ENCODE measurements at regions not wholly inside any gene's neighbourhood (a gene's known extent, or its start where the extent isn't known, plus 50 kb on each side); places are given as distances from the start of the nearest gene placed in this dataset.

GRCh38 chr7:27398851-27399250, 156.2 kb downstream of the EVX1 start:
- Histone ChIP-seq H3K27ac (no peak overlapping the region), H3K36me3 (ENCODE audit: low read depth, missing control alignments) (no peaks in the 10 kb centered on the region), H3K9me3 (no peaks in the 10 kb centered on the region), H3K4me1 (no peaks in the 10 kb centered on the region), H3K27me3 (no peaks in the 10 kb centered on the region), H3K4me3 (no peak overlapping the region)
- intact Hi-C loops (cut with DNase I; ENCODE audit: low total_unique reads) = no loop called here
- WGBS, 2 donors = 44 to 48% methylated on average over 3 of the region's 3 CpGs
- TF ChIP-seq POLR2A (IDR thresholded peaks at IDR 0.05) (no peak), CTCF (IDR thresholded peaks at IDR 0.05) (no peak)
- no peak for DNase-seq

- 74% methylated on average over 11 of the region's 11 CpGs for WGBS, 2 donors
- no peaks in the 10 kb centered on the region for H3K4me1 ChIP-seq
- no peak for DNase-seq
- no peak overlapping the region for H3K4me3 ChIP-seq
- H3K36me3 ChIP-seq (ENCODE audit: low read depth, missing control alignments) = no peaks in the 10 kb centered on the region
- no peaks in the 10 kb centered on the region for H3K27me3 ChIP-seq
- intact Hi-C loops (cut with DNase I; ENCODE audit: low total_unique reads) = no loop called here
- no peak overlapping the region for H3K27ac ChIP-seq
- TF ChIP-seq CTCF (IDR thresholded peaks at IDR 0.05) = no peak
- no peak for TF ChIP-seq POLR2A (IDR thresholded peaks at IDR 0.05)
- no peaks in the 10 kb centered on the region for H3K9me3 ChIP-seq
Observed at GRCh38 chr7:27399791-27400567, 157.4 kb downstream of the EVX1 start.

- no peak overlapping the region for H3K4me3 ChIP-seq
- WGBS, 2 donors = 94 to 96% methylated on average over 8 of the region's 8 CpGs
- no peaks in the 10 kb centered on the region for H3K4me1 ChIP-seq
- TF ChIP-seq CTCF (IDR thresholded peaks at IDR 0.05) (no peak), POLR2A (IDR thresholded peaks at IDR 0.05) (no peak)
- intact Hi-C loops (cut with DNase I; ENCODE audit: low total_unique reads) = no loop called here
- DNase-seq = no peak
- no peaks in the 10 kb centered on the region for H3K36me3 ChIP-seq (ENCODE audit: low read depth, missing control alignments)
- H3K9me3 ChIP-seq = no peaks in the 10 kb centered on the region
- no peaks in the 10 kb centered on the region for H3K27me3 ChIP-seq
- H3K27ac ChIP-seq = no peak overlapping the region
Observed at GRCh38 chr7:27405780-27406179, 163.2 kb downstream of the EVX1 start.

GRCh38 chr7:27409311-27409710, 166.7 kb downstream of the EVX1 start:
- H3K4me3 ChIP-seq = no peak overlapping the region
- no peaks in the 10 kb centered on the region for H3K4me1 ChIP-seq
- no peak overlapping the region for H3K27ac ChIP-seq
- TF ChIP-seq CTCF (IDR thresholded peaks at IDR 0.05) = no peak
- no peak for TF ChIP-seq POLR2A (IDR thresholded peaks at IDR 0.05)
- H3K9me3 ChIP-seq = no peaks in the 10 kb centered on the region
- H3K27me3 ChIP-seq = no peaks in the 10 kb centered on the region
- DNase-seq = no peak
- WGBS, 2 donors = 85 to 100% methylated on average over 3 of the region's 3 CpGs
- intact Hi-C loops (cut with DNase I; ENCODE audit: low total_unique reads) = no loop called here
- no peaks in the 10 kb centered on the region for H3K36me3 ChIP-seq (ENCODE audit: low read depth, missing control alignments)

GRCh38 chr7:27409776-27410175, 167.2 kb downstream of the EVX1 start:
- Histone ChIP-seq H3K4me3 (no peak overlapping the region), H3K27me3 (no peaks in the 10 kb centered on the region), H3K9me3 (no peaks in the 10 kb centered on the region), H3K36me3 (ENCODE audit: low read depth, missing control alignments) (no peaks in the 10 kb centered on the region), H3K27ac (no peak overlapping the region), H3K4me1 (no peaks in the 10 kb centered on the region)
- WGBS, 2 donors = 70 to 76% methylated on average over 2 of the region's 2 CpGs
- DNase-seq = no peak
- intact Hi-C loops (cut with DNase I; ENCODE audit: low total_unique reads) = no loop called here
- TF ChIP-seq CTCF (IDR thresholded peaks at IDR 0.05) (no peak), POLR2A (IDR thresholded peaks at IDR 0.05) (no peak)
